GM18511 (cell line): ENCODE measurements at regions not wholly inside any gene's neighbourhood (a gene's known extent, or its start where the extent isn't known, plus 50 kb on each side); places are given as distances from the start of the nearest gene placed in this dataset.

Experiments
- ATAC-seq: cut with Tn5 transposase; IDR thresholded peaks from one replicate; pipeline ENCODE4 v1.9.1; 2021; ENCODE audit warnings: mild to moderate bottlenecking, moderate library complexity; ENCODE audit not compliant: unreplicated experiment

GRCh38 chr6:128827675-128828464 lies 55.1 kb upstream of the LAMA2 start:
- ATAC-seq: no peak

DNA sequence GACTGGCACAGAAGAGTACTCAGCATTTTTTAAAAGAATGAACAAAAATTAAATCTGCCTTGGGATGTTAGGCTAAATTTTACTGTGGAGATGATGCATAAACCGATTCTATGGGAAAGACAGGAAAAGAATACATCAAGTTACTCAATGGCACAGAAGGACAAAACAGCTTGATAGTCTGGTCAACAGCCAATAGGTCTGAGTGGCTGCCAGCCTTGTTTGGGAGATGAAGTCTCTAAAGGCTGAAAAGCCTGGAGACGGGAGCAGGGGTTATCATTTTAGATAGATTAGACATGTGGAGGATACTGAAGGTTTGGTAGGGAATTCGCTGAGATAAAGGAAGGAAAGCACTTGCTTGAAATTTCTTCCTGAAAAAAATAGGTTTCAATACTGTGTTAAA lies 56.3 kb upstream of the LAMA2 start:
- ATAC-seq: no peak

DNA sequence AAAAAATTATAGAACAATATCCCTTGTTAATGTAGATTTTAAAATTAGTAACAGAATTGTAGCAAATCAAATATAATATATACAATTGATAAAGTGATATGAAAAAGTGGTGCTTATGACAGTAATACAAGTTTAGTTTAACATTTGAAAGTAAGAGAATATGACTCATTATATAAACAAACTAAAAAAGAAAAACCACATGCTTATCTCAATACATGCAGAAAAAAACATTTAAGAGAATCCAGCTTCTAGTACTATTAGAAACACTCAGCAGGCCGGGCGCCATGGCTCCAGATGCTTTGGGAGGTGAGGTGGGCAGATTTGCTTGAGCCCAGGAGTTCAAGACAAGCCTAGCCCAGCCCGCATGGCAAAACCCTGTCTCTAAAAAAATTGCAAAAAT lies 60.7 kb upstream of the LAMA2 start:
- ATAC-seq: no peak

- no peak for ATAC-seq
Observed at GRCh38 chr6:128821116-128821515, 61.8 kb upstream of the LAMA2 start.

- ATAC-seq: no peak
Observed at GRCh38 chr6:128808856-128809255, 74.1 kb upstream of the LAMA2 start.

GRCh38 chr6:128807577-128807976 lies 75.4 kb upstream of the LAMA2 start:
- ATAC-seq: no peak

- no peak for ATAC-seq
Observed at GRCh38 chr6:128806261-128806660, 76.7 kb upstream of the LAMA2 start.

GRCh38 chr6:128803911-128804310 lies 79.0 kb upstream of the LAMA2 start:
- no peak for ATAC-seq

- no peak for ATAC-seq
Observed at GRCh38 chr6:128801621-128802020, 81.3 kb upstream of the LAMA2 start.

- no peak for ATAC-seq
Observed at GRCh38 chr6:128784266-128784665, 98.7 kb upstream of the LAMA2 start.

DNA sequence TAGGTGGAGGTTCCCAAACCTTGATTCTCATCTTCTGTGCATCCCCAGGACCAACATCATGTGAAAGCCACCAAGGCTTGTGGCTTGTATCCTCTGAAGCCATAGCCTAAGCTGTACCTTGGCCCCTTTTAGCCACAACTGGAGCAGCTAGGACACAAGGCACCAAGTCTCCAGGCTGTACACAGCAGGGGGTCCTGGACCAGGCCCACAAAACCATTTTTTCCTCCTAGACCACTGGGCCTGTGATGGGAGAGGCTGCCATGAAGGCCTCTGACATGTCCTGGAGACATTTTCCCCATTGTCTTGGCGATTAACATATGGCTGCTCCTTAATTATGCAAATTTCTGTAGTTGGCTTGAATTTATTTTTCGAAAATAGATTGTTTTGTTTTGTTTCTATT lies 114.8 kb upstream of the LAMA2 start:
- no peak for ATAC-seq

GRCh38 chr6:128767705-128768104 lies 115.2 kb upstream of the LAMA2 start:
- no peak for ATAC-seq

GRCh38 chr6:128767150-128767549 lies 115.8 kb upstream of the LAMA2 start:
- ATAC-seq: no peak

DNA sequence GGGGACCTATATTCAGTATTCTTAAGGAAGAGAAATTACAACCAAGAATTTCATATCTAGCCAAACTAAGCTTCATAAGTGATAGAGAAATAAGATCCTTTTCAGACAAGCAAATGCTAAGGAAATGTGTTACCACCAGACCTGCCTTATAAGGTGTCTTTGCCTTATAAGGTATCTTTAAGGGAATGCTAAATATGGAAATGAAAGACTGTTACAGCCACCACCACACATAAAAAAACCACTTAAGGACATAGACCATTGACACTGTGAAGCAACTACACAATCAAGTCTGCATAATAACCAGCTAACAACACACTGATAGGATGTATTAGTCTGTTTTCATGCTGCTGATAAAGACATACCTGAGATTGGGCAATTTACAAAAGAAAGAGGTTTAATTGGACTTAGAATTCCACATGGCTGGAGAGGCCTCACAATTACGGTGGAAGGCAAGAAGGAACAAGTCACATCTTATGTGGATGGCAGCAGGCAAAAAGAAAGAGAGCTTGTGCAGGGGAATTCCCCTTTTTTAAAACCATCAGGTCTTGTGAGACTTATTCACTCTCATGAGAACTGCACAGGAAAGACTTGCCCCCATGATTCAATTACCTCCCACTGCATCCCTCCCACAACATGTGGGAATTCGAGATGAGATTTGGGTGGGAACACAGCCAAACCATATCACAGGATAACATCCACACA lies 119.2 kb upstream of the LAMA2 start:
- ATAC-seq: no peak

GRCh38 chr6:128759901-128760300 lies 123.0 kb upstream of the LAMA2 start:
- ATAC-seq: no peak

- no peak for ATAC-seq
Observed at GRCh38 chr6:128759447-128759846, 123.5 kb upstream of the LAMA2 start.

DNA sequence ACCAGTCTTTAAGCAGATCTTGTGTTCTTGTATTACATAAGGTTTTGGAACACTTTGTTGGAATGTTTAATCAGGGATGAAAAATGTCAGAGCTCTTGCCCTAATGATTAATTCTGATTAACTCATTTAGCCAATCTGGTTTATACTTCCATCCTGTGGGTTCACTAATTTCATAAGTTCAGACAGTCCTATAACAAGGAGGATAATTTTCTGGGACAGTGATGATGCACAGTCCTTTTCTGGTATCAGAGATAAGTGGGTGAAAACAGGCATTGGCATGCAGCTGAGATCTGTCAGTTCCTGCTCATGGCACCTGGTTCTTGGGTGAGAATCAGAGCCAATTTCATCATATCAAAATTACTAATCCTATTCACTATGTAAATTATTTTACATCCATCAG lies 125.0 kb upstream of the LAMA2 start:
- ATAC-seq: no peak

DNA sequence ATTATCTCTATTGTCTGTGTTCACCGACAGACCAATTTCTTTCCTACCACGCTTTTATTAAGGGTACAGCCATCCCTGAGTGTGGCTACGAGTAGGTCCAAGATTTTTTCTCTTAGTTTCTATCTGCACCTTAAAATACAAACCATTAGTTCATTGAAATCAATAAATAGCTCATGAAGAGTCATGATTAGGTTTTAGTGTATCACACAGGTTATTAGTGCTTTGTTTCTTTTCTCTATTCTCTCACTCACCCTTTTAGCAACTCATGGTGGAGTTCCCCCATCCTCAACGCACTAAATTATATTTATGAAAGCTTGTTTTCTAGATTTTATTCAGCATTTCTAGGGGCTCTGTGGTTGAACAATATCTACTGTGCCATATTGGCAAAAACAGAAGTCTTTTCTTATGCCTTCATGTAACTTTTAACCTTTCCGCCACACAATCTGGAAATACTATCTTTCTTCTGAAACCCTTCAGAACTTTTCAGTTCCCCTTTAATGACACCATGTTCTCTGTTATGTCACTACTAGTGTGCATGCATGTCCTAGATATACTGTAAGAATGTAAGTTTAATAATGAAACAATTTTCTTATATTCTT lies 128.2 kb upstream of the LAMA2 start:
- peak; percentile 97 for ATAC-seq

DNA sequence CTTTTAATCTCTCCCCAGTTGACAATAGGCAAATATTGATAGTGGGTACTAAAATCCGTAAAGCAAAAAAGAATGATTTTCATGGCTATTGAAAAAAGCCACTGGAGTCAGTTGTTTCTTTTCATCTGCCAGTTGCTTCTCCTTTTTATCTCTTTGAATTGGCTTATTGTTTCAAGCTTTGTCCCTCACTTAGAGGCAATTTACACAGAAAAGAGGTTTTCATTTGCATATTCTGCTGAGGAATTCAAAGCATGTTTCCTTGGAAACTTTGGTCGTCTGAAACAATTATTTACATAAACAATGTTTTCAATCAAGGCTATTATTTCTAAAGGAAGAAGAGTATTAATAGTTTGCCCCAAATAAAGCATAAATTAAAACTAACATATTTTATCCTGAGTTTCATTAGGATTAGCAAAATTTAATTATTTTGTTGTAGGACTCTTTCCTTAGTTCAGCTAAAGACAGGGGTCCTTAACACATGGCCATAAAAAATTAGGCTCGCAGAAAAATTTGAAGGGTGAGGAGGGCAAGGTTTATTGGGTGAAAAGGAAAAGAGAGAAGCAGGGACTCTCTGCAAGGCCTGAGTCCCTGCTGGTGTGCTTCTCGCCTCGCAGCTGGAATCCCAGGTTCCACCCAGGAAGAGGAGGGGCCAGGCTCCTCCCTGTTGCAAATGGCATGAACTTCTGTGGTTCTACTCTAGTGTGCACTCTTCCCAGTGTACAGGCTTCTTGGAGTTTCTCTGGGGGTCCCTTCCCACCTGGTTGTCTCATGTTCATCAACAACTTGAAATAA lies 138.8 kb upstream of the LAMA2 start:
- no peak for ATAC-seq

DNA sequence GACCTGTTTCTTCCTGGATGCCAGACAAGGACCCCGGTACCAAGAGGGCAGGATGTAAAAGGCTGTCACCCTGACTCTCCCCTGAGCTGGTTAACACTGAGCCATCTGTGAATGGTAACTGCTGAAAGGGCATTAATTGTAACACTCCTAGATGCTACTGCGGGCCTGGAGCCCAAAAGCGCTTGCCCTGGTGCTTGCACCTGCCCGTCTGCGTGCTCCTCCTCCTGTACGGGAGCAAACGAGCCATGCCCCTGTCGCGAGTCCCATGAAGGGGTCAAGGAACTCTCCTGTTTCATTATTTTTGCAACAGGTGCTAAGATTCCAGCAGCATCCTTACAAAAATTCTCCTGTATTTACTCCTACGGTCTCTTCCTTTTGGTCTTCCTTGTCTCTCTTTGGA lies 140.0 kb upstream of the LAMA2 start:
- no peak for ATAC-seq

DNA sequence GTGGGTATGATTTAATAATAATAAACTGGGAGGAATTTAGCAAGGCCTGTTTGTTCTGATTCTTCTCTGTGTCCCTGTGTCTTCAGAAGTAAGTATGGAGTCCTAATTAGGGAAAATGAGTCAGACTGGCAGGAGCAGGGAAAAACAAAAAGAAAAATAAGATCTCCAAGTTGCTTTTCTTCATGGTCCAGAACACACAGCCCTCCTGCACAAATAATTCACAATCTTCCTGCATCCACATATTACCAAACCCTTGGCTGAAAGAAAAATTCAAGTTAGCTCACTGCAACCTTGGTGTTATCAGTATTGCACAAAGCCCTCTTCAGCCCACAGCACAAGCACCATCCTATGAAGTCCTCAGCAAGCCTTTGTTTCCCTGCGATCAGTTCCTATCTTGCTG lies 142.0 kb upstream of the LAMA2 start:
- ATAC-seq: no peak
